ENCODE measurements at regions not wholly inside any gene's neighbourhood (a gene's known extent, or its start where the extent isn't known, plus 50 kb on each side); places are given as distances from the start of the nearest gene placed in this dataset.

DNA sequence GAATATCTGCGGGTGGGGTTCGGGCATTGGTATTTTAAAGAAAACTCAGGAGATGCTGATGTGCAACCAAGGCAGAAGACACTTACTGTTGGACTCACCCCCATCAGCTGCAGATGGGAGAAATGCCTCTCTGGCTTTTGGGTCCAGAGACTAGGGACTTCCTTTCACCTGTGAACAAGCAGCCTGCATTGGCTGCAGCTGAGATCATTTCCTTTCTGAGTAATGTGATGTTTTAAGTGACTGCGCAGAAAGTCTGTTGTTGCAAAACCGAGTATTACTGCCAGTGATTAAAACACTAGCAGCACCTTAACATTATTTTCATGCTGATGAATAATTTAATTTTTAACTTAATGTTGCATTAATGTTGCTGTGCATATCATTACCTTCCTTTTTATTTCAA is 143.0 kb downstream of the TSN start (continued):
- TF ChIP-seq GABPA (IDR thresholded peaks at IDR 0.05; ENCODE audit: borderline replicate concordance, insufficient read depth, low read length), result no peak
- no peak for TF ChIP-seq PHF8 (conservative IDR thresholded peaks at IDR 0.05; ENCODE audit: low read depth, low read length)
